ENCODE measurements at regions not wholly inside any gene's neighbourhood (a gene's known extent, or its start where the extent isn't known, plus 50 kb on each side); places are given as distances from the start of the nearest gene placed in this dataset.

DNA sequence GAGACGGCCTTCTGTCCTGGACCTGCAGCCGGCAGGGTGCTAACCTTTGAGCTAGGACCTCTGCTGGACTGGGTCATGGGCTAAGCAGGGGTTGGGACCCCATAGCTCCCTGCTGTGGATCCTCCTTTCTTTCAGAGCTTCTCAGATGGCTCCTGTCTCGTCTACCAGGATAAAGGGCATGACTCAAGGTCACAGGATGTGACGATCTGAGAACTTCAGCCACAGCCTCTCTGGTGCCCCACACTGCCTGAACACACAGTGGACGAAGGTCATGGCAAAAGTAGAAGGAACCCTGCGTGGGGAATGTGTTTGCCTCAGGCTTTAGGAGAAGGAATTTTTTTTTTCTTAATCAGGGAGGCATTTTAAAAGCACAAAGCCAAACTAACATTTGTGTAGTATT, 196.7 kb downstream of the TRIM29 start:
- Histone ChIP-seq H3K9me1 (ENCODE audit: insufficient read depth, low read length) (no peaks in the 10 kb centered on the region), H3K4me1 (ENCODE audit: control insufficient read depth, insufficient read depth, low read length) (no peaks in the 10 kb centered on the region), H4K8ac (ENCODE audit: low read depth in 2 of 2, low read length in 2 of 2) (no peak overlapping the region), H2BK15ac (ENCODE audit: low read depth, low read length) (no peak overlapping the region), H3K4me2 (ENCODE audit: low read depth, low read length) (no peak overlapping the region), H3K27me3 (ENCODE audit: control insufficient read depth, insufficient read depth, low read length) (peaks cover 3% of the 10 kb centered on the region; the same call in 1 of the 2 replicates), H3K56ac (ENCODE audit: extremely low read depth, insufficient read depth, low read length) (no peak overlapping the region), H2AK9ac (replicated peaks; ENCODE audit: low read depth, low read length, poor library complexity) (no peak overlapping the region), H2BK20ac (ENCODE audit: low read depth, low read length) (no peak overlapping the region), H3K79me1 (ENCODE audit: low read depth in 1 of 2, low read length in 2 of 2) (no peaks in the 10 kb centered on the region), H3K4me3 (ENCODE audit: insufficient read depth, low read depth, low read length) (no peak overlapping the region), H4K91ac (ENCODE audit: insufficient read depth, low read depth, low read length) (no peak overlapping the region), H3K27ac (ENCODE audit: insufficient read depth, low read length) (no peak overlapping the region), H3K9me3 (ENCODE audit: control insufficient read depth, insufficient read depth, low read length) (no peaks in the 10 kb centered on the region), H3K14ac (replicated peaks; ENCODE audit: low read depth, low read length) (no peak overlapping the region), H3K18ac (ENCODE audit: low read depth, low read length) (no peak overlapping the region), H3K23ac (ENCODE audit: low read depth, low read length) (no peak overlapping the region), H2BK5ac (ENCODE audit: low read depth, low read length, poor library complexity, severe bottlenecking) (no peak overlapping the region), H2BK120ac (ENCODE audit: low read depth, low read length) (no peak overlapping the region), H3K9ac (ENCODE audit: low read depth, low read length) (no peak overlapping the region), H4K20me1 (ENCODE audit: insufficient read depth, low read length) (no peaks in the 10 kb centered on the region), H2AK5ac (ENCODE audit: low read depth, low read length) (no peak overlapping the region), H2AFZ (replicated peaks; ENCODE audit: low read length, poor library complexity) (no peak overlapping the region), H4K5ac (ENCODE audit: low read depth, low read length) (no peak overlapping the region), H3K36me3 (ENCODE audit: control insufficient read depth, insufficient read depth, low read length) (no peaks in the 10 kb centered on the region), H3K4ac (ENCODE audit: low read depth, low read length) (no peak overlapping the region)
- 30% methylated on average over 2 of the region's 6 CpGs; no CpG with 5 or more reads in 1 of the 2 experiments for WGBS, 2 experiments (ENCODE audit: extremely low coverage in 2 of 2, insufficient read length in 1 of 2)
- ChIA-PET POLR2A (ENCODE audit: unreplicated experiment) (interaction anchor here (0.6 kb wide), 1 partner anchor 79 kb away, joined by 4 read pairs; no protein-coding TSS in a partner anchor), CTCF (interaction anchor here (1.4 kb wide), 1 partner anchor 12 kb away, joined by 3 read pairs; no protein-coding TSS in a partner anchor)
- dilution Hi-C loops (cut with HindIII; ENCODE audit: low sequenced_read_pairs, unreplicated experiment), result no loop called here
- no peak for TF ChIP-seq NFE2L2 (IDR thresholded peaks at IDR 0.05; ENCODE audit: low read depth, low read length)
- TF ChIP-seq CEBPB (IDR thresholded peaks at IDR 0.05; ENCODE audit: low read depth, low read length), result no peak
- no peak for TF ChIP-seq CHD1 (IDR thresholded peaks at IDR 0.05; ENCODE audit: low read depth, low read length)
- no peak for TF ChIP-seq RCOR1 (IDR thresholded peaks at IDR 0.05; ENCODE audit: insufficient replicate concordance, low read length)
- TF ChIP-seq BHLHE40 (IDR thresholded peaks at IDR 0.05; ENCODE audit: low read depth, low read length), result no peak
- no peak for TF ChIP-seq POLR2A (IDR thresholded peaks at IDR 0.05; ENCODE audit: low read depth, low read length)
- TF ChIP-seq FOS (IDR thresholded peaks at IDR 0.05; ENCODE audit: low read depth, low read length), result no peak
- TF ChIP-seq SMC3 (IDR thresholded peaks at IDR 0.05; ENCODE audit: low read depth, low read length), result no peak
- TF ChIP-seq, protein P1, sequence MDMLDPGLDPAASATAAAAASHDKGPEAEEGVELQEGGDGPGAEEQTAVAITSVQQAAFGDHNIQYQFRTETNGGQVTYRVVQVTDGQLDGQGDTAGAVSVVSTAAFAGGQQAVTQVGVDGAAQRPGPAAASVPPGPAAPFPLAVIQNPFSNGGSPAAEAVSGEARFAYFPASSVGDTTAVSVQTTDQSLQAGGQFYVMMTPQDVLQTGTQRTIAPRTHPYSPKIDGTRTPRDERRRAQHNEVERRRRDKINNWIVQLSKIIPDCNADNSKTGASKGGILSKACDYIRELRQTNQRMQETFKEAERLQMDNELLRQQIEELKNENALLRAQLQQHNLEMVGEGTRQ (IDR thresholded peaks at IDR 0.05; ENCODE audit: low read depth, low read length), result no peak
- TF ChIP-seq RAD21 (IDR thresholded peaks at IDR 0.05; ENCODE audit: low read length), result no peak
- TF ChIP-seq, protein P2, sequence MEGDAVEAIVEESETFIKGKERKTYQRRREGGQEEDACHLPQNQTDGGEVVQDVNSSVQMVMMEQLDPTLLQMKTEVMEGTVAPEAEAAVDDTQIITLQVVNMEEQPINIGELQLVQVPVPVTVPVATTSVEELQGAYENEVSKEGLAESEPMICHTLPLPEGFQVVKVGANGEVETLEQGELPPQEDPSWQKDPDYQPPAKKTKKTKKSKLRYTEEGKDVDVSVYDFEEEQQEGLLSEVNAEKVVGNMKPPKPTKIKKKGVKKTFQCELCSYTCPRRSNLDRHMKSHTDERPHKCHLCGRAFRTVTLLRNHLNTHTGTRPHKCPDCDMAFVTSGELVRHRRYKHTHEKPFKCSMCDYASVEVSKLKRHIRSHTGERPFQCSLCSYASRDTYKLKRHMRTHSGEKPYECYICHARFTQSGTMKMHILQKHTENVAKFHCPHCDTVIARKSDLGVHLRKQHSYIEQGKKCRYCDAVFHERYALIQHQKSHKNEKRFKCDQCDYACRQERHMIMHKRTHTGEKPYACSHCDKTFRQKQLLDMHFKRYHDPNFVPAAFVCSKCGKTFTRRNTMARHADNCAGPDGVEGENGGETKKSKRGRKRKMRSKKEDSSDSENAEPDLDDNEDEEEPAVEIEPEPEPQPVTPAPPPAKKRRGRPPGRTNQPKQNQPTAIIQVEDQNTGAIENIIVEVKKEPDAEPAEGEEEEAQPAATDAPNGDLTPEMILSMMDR (conservative IDR thresholded peaks at IDR 0.05; ENCODE audit: low read depth, low read length), result no peak
- TF ChIP-seq MAFK (IDR thresholded peaks at IDR 0.05; ENCODE audit: low read depth, low read length), result no peak
- TF ChIP-seq RFX5 (IDR thresholded peaks at IDR 0.05; ENCODE audit: low read depth, low read length), result no peak
- TF ChIP-seq, protein P3, sequence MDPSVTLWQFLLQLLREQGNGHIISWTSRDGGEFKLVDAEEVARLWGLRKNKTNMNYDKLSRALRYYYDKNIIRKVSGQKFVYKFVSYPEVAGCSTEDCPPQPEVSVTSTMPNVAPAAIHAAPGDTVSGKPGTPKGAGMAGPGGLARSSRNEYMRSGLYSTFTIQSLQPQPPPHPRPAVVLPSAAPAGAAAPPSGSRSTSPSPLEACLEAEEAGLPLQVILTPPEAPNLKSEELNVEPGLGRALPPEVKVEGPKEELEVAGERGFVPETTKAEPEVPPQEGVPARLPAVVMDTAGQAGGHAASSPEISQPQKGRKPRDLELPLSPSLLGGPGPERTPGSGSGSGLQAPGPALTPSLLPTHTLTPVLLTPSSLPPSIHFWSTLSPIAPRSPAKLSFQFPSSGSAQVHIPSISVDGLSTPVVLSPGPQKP (IDR thresholded peaks at IDR 0.05; ENCODE audit: borderline replicate concordance, low read depth, low read length), result no peak
- TF ChIP-seq MXI1 (IDR thresholded peaks at IDR 0.05; ENCODE audit: borderline replicate concordance, low read depth, low read length), result no peak
- TF ChIP-seq MAZ (IDR thresholded peaks at IDR 0.05; ENCODE audit: borderline replicate concordance, low read depth, low read length), result no peak
- no peak for DNase-seq
- no TSS peak for BruUV-seq (replicated peaks)
- ATAC-seq (ENCODE audit: low read depth), result no peak
- in situ Hi-C loops (cut with MboI; ENCODE audit: low sequenced_read_pairs), result no loop called here
- intact Hi-C loops (cut with micrococcal nuclease), result no loop called here

Measured in IMR-90 (cell line).